HG03280 (cell line): ENCODE measurements at regions not wholly inside any gene's neighbourhood (a gene's known extent, or its start where the extent isn't known, plus 50 kb on each side); places are given as distances from the start of the nearest gene placed in this dataset.

Source experiments
- ATAC-seq: cut with Tn5 transposase; IDR thresholded peaks from one replicate; pipeline ENCODE4 v1.9.1; 2021; ENCODE audit warnings: mild to moderate bottlenecking, moderate library complexity; ENCODE audit not compliant: unreplicated experiment

- no peak for ATAC-seq
Measured at GRCh38 chr3:107970993-107971580, 119.7 kb downstream of the CD47 start.

GRCh38 chr3:107969994-107970819 is 120.6 kb downstream of the CD47 start:
- no peak for ATAC-seq

- ATAC-seq, result no peak
Measured at GRCh38 chr3:107969525-107969924, 121.3 kb downstream of the CD47 start.

DNA sequence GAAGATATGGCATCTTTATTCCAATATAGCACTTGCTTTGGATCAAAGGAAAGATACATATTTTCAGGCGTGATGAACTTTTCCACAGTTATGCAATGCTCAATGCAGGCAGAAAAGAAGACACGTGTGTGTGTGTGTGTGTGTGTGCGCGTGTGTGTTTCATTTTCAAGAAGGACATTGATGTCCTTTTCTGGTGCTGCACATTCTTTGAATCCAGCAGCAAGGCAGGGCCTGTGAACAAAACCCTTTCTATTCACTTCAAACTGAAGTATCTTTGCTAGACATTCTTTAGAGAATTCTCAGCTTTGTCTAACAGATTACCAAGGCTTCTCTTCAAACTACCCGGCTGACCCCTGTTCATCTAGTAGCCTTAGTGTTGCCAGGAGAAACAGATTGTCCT is 124.6 kb downstream of the CD47 start:
- no peak for ATAC-seq

GRCh38 chr3:107965136-107965655 is 125.6 kb downstream of the CD47 start:
- no peak for ATAC-seq

DNA sequence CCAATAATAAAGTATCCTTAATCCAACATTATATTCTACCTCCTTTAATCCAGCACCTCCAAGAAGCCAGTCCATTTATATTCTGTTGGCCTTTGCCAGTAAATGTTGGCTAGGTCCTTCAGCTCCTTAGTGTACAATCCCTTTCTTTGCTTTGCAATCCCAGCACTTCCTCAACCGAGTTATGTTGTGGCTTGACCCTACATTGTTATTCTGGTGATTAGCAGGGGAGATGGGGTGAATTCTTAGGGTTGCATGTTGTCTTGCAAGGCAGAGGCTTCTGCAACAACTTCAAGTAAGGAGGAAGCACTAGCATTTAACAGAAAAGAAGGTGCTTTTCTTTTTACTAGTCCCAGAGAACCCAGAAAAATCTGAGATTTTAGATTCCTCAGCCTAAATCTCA is 127.2 kb downstream of the CD47 start:
- no peak for ATAC-seq

DNA sequence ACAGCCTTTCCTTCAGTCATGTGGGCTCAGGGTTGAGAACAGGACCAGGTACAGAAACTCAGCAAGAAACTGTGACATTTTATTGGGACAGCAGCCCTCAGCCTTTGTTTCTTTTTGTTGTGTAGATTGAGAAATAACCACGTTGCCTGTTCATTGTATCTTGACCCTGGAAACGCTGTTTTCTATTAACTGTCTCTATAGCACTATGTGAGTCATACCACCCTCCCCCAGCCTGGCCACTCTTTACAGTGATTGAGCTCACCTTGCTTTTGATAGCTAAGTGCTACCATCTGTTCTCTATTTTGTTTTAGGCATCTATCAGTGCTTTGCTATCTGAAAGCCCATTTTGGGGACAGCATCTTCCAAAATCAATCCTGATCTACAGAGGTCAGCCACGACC is 127.9 kb downstream of the CD47 start:
- no peak for ATAC-seq

- no peak for ATAC-seq
Measured at GRCh38 chr3:107962037-107962436, 128.8 kb downstream of the CD47 start.

- no peak for ATAC-seq
Measured at GRCh38 chr3:107959550-107960154, 131.2 kb downstream of the CD47 start.

DNA sequence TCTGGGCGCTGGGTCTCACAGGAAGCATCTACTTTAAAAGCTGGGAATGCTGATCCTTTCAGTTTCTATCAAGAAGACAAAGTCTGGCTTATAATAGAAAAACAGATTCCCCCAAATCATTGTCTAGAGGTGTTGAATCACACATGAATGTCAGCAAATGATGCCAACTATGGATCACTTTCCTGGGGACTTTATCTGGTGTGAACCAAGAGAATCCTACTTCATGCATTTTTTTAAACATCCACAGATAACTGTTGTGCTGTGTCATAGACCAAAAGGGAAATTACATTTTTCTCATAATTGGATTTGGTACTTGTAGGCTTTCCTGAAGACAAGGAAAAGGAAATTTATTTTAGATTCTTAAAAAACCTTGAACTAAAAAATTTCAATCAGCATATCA is 132.7 kb downstream of the CD47 start:
- no peak for ATAC-seq

GRCh38 chr3:107956991-107957900 is 133.6 kb downstream of the CD47 start:
- no peak for ATAC-seq

DNA sequence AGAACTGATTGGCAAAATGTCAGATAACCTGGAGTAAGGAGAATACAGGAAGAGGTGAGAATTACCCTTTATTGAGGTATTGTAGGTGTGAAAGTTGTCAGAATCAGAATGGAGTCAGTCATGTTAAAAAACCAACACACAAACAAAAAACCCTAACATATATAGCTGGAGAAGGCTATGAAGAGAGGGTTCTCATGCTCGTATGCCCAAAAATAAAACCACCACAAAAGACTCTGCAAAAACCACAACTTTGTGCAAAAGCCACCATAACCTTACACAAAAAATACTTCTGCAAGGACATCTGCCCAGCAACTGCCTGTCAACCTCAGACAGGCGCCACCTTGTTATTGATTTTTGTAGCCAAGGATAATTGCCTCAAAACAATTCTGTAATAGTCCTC is 136.0 kb downstream of the CD47 start:
- ATAC-seq, result no peak

GRCh38 chr3:107953722-107954121 is 137.1 kb downstream of the CD47 start:
- ATAC-seq, result no peak

DNA sequence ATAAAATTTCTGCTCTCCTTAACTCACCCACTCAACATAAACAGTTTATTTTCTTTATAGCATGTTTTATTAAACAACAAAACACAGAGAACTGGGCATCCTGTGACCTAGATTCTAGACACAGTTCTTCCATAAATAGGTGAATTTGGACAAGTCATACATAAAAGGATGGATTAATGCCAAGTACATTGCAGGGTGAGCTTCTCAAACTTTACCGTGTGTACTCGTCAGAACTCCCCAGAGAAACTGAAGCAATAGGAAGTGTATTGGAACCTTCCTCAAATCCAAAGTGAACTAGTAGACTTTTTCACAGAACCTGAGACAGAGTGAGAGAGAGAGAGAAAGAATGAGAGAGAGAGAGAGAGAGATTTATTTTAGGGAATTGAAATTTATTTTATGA is 139.7 kb downstream of the CD47 start:
- ATAC-seq, result no peak

GRCh38 chr3:107950417-107950816 is 140.4 kb downstream of the CD47 start:
- ATAC-seq, result no peak

DNA sequence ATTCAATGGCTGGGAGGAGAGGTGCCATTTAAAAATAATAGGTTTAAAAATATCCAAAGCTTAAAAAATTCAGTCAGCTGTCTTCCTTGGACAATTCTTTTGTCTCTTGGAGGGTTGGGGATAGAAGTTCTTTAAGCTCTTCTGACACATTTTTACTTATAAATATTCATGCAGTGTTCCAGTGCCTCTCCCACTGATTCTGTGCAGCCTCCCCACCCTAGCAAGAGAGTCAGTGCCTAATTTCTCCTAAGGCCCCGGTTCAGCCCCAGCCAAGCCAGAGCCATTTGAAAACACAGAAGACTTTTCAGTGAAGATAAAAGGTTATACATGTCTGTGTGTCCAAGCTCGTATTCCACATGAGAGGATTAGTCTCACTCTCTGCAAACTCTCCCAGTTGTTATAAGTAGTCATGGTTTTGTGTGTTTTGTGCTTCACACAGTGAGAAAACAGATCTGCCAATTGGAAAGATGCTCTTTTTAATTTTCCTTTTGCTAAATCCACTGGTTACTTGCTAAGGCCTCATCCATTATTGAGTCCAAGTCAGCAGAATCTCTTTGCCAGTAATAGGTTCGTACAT is 141.3 kb downstream of the CD47 start:
- no peak for ATAC-seq

DNA sequence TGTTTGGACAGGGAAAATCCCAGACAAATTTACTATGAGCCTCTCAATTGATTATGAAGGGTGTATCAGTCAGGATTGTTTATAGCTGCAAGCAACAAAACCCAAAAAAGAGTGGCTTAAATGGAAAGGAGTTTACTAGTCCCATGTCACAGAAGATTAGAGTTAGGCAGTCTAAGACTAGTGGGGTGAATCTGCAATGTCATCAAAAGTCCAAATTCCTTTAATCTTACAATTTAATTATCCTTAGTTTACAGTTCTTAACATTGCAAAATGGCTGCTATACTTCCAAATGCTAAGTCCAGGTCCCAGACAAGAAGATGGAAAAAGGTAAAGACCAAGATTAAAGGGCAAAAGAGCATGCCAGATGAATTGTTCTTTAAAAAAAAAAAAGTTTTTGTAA is 143.6 kb downstream of the CD47 start:
- ATAC-seq, result no peak

GRCh38 chr3:107946700-107947099 is 144.1 kb downstream of the CD47 start:
- no peak for ATAC-seq

DNA sequence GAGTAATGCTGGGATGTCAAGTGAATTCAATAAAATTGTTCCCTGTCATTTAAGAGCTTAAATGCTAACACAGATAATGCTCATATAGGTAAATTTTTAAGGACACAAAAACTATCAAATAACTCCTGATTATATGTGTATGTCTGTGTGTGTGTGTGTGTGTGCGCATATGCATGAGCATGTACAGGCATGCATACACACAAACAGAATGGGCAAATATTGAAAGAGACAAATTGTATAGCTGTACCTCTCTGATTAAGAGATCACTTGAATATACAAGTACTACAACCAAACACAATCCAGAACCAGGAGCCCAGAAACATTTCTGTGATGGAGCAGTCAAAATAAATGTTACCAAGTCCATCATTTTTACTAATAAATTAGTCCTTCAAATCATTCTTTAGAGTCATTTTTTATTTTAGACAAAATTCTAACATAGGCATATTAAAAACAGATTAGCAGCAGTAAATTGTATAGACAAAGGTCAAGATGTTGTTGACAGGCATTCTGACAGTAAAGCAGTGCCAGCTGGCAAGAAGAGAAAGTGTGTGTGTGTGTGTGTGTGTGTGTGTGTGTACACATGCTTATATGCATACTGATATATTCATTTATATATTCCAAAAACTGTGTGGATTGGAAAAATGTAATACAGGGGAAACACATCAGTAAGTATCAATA is 145.3 kb downstream of the CD47 start:
- no peak for ATAC-seq
